Fibroblast of mammary gland (primary cell): ENCODE measurements at regions not wholly inside any gene's neighbourhood (a gene's known extent, or its start where the extent isn't known, plus 50 kb on each side); places are given as distances from the start of the nearest gene placed in this dataset.
"Not testable (repeated sequence)": the region's sequence is repeated elsewhere in the genome, so short reads cannot be mapped to it uniquely, and the experiment has no call there.

Experiments
- DNase-seq: peaks from one replicate; pipeline ENCODE4 v3.0.0-alpha.2; 2010; ENCODE audit warnings: low read depth
- H3K4me3 ChIP-seq: 2 replicates; pipeline ENCODE4 v1.5.1; 2011; ENCODE audit warnings: low read depth, mild to moderate bottlenecking, low read length, moderate library complexity; ENCODE audit not compliant: control insufficient read depth
- TF ChIP-seq, protein P1 (sequence below): conservative IDR thresholded peaks from 2 replicates; pipeline ENCODE4 v1.5.1; 2011; ENCODE audit warnings: low read depth, low read length, inconsistent platforms; ENCODE audit not compliant: control insufficient read depth, insufficient read depth

DNA sequence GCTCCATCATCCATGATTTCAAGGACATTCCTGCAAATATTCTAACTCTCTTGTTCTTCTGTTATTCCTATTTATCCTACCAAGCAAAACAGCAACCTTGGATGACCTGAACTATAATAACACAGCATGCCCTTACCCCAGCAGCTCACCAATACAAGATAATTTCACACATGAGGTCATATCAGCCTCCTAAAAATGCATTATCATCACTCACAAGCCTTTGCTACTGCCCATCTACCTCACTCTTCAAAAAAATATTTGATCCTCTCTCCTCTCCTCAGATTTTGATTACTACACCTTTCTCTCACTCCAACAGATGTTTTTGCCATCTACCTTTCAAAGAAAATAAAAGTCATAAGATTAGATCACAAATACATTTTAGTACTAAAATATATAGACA, 777.6 kb upstream of the NCAM2 start:
- TF ChIP-seq, protein P1, sequence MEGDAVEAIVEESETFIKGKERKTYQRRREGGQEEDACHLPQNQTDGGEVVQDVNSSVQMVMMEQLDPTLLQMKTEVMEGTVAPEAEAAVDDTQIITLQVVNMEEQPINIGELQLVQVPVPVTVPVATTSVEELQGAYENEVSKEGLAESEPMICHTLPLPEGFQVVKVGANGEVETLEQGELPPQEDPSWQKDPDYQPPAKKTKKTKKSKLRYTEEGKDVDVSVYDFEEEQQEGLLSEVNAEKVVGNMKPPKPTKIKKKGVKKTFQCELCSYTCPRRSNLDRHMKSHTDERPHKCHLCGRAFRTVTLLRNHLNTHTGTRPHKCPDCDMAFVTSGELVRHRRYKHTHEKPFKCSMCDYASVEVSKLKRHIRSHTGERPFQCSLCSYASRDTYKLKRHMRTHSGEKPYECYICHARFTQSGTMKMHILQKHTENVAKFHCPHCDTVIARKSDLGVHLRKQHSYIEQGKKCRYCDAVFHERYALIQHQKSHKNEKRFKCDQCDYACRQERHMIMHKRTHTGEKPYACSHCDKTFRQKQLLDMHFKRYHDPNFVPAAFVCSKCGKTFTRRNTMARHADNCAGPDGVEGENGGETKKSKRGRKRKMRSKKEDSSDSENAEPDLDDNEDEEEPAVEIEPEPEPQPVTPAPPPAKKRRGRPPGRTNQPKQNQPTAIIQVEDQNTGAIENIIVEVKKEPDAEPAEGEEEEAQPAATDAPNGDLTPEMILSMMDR, result no peak
- DNase-seq, result no peak
- no peak overlapping the region for H3K4me3 ChIP-seq

DNA sequence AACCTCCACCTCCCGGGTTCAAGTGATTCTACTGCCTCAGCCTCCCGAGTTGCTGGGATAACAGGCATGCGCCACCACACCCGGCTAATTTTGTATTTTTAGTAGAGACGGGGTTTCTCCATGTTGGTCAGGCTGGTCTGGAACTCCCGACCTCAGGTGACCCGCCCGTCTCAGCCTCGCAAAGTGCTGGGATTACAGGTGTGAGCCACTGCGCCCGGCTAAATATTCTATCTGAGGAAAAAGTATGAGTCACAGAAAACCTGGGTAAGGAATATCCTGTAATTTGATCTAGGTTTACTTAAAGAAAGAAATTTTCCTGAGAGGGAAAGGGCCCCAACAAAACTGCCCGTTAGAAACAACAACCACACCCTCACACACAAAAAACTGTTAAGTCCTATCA, 776.2 kb upstream of the NCAM2 start:
- DNase-seq, H3K4me3 ChIP-seq: not testable (repeated sequence)

DNA sequence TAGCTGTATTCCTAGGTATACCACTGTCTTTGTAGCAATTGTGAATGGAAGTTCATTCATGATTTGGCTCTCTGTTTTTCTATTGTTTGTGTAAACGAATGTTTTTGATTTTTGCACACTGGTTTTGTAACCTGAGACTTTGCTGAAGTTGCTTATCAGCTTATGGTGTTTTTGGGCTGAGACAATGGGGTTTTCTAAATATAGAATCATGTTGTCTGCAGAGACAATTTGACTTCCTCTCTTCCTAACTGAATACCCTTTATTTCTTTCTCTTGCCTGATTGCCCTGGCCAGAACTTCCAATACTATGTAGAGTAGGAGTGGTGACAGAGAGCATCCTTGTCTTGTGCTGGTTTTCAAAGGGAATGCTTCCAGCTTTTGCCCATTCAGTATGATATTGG, 761.6 kb upstream of the NCAM2 start:
- DNase-seq, H3K4me3 ChIP-seq: not testable (repeated sequence)

DNA sequence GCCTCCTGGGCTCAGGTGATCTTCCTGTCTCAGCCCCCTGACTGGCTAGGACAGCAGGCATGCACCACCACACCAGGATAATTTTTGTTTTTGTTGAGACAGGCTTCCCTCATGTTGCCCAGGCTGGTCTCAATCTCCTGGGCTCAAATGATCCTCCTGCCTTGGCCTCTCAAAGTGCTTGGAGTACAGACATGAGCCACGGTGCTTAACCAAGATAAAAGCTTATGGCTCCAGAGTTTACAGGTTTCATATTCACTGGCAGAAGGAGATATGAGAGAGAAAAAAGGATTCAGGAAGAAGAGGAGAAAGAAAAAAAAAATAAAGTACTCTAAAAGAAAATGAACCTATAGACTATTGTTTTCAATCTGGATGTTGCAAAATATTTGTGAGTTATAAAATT, 748.8 kb upstream of the NCAM2 start:
- TF ChIP-seq, protein P1, result no peak
- no peak for DNase-seq
- H3K4me3 ChIP-seq, result no peak overlapping the region

DNA sequence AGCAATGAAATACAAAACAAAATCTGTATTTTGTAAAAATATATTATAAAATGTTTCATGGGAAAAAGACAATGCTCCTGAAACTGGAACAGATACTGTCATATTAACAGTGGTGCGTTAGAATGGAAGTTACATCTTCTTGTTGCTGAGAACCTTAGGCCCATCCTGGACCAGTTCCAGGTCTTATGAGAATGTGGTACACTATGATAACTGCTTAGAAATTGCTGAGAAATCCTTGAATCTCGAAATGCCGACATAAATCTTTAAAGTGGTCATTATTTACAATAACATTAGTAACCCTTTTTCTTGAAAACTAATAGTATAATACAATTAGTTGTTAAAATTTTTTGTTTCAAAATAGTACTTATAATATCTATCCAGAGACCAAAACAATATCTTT, 747.9 kb upstream of the NCAM2 start:
- no peak for DNase-seq
- no peak overlapping the region for H3K4me3 ChIP-seq
- TF ChIP-seq, protein P1, result no peak

DNA sequence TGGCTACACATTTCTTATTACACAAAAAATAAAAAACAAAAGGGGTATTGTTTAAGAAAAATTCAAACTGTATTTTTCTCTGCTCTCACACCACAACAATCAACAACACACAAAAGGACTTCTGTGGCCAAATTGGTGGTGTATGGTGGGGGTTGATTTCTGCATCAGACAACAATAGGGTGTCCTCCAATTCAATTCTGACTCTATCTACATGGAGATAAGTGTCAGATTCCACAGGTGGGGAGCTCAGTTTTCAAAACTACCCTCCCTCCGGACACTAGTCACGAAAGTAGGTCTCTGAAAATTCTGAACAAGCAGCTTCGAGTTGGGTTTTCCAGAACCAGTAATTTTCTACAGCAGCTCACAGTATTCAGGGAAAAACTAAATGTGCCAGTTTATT, 744.9 kb upstream of the NCAM2 start:
- no peak overlapping the region for H3K4me3 ChIP-seq
- DNase-seq, result no peak

DNA sequence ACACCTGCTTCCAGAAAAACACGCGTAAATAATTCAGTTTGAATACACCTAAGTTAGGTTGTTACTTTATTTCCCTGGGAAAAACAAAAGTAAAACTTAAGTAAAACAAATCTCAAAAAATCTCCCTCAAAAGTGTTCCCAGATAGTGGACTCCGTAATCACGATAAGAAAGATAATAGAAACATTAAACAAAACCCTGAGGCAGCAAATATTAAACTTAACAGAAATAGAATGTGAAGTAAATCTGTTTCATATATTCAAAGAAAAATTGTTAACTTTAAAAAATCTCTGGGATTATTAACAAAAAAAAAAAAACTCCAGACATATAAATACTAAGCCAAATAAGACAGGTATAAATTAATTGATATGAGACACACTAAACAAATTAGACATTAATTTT, 743.2 kb upstream of the NCAM2 start:
- TF ChIP-seq, protein P1, result no peak
- H3K4me3 ChIP-seq, result no peak overlapping the region
- DNase-seq, result no peak

More for the DNA sequence above, 744.9 kb upstream of the NCAM2 start:
- TF ChIP-seq, protein P1, result no peak

DNA sequence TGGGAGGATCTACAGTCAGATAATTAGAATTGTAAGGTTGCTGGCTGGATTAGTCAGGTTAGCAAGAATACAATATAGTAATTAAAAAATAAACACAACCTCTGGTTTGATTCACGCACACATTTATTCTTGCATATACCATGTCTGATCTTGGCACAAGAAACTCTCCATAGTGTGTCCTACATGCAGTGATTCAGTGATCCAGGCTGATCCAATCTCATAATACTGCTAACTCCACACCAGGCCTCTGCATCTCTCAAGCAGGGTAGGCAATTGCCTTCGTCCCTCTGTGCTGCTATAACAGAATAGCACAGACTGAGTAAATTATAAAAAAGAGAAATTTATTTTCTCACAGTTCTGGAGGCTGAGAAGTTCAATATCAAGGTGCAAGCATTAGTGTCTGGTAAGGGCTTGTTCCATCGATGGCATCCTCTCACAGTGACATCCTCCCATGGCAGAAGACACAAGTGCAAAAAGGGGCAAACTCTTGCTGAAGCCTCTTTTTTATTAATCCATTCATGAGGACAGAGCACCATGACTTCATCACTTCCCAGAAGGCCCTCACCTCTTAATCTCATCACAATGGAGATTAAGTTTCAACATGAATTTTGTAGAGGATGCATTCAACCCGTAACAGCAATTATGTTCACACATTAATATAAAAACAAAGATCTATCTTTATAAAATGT, 741.0 kb upstream of the NCAM2 start:
- TF ChIP-seq, protein P1, result no peak
- H3K4me3 ChIP-seq, result no peak overlapping the region
- DNase-seq, result no peak
